ENCODE measurements at regions not wholly inside any gene's neighbourhood (a gene's known extent, or its start where the extent isn't known, plus 50 kb on each side); places are given as distances from the start of the nearest gene placed in this dataset.
"Not testable (repeated sequence)": the region's sequence is repeated elsewhere in the genome, so short reads cannot be mapped to it uniquely, and the experiment has no call there.

- no peak for DNase-seq (ENCODE audit: low read depth in 2 of 2)
Measured at GRCh38 chr10:44733501-44734488, 177.3 kb upstream of the TMEM72 start.

GRCh38 chr10:44742248-44742647 is 168.9 kb upstream of the TMEM72 start:
- DNase-seq (ENCODE audit: low read depth in 2 of 2): no peak

- no peak for DNase-seq (ENCODE audit: low read depth in 2 of 2)
Measured at GRCh38 chr10:44743535-44743934, 167.6 kb upstream of the TMEM72 start.

- no peak for DNase-seq (ENCODE audit: low read depth in 2 of 2)
Measured at GRCh38 chr10:44745920-44746319, 165.2 kb upstream of the TMEM72 start.

GRCh38 chr10:44747593-44748172 is 163.5 kb upstream of the TMEM72 start:
- no peak for DNase-seq (ENCODE audit: low read depth in 2 of 2)

DNA sequence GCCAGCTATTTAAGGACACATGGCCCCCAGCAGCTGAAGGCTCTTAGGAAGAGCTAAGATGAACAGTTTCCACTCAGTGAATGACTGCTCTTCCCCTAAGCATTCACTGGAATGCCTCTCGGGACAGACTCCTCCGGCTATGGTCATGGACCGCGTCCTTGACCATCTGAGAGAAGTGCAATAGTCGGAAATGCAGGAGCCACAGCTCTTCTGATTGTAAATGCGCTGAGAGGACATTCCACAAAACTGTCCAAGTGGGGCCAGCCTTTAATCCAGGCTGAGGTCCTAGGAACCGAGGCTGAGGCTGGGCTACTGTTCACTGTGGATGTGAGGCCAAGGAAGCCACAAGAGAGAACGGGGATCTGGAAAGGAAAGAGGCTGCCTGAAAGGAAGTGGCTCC is 162.0 kb upstream of the TMEM72 start:
- DNase-seq (ENCODE audit: low read depth in 2 of 2): no peak

DNA sequence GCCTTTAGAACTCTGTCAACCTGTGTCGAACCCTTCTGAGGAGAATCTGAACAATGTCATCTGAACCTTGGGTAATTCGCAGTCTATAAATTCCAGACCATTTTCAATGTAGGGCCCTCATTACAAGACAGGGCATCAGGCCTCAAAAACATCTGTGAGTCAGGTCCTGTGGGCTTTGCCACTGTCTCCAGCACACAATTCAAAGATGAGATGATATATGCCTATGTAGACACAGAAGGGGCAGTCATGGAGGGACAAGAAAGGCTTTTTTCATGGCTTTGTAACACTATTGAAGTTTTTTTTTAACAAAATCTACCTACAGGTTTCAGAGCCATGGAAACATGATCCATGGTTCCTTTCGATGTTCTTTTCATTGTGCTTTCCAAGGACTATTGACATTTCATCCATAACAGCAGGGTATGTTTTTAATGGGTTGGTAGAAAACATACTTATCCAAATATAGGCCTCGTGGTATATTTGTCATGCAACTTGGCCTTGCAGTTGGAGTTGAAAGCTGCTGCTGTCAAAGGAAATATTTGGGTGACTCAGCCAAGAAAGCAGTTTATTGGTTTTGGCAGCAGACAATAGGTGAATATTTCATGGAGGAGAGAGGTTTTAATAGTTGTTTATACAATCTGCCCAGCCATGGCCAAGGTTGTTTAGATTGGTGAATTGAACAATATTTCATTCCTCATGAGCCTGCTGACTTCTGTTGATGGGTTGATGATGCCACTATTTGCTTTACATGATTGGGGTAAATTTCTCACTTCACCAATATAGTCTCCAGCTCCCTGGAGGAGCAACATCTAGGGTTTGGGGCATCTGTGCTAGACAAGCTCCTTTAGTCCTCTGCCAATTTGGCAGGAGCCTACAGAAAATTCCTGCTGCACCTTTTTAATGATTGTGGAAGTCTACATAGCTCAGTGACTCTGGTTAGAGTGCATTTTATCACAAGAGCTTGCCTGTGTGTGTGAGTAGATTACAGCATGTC is 158.4 kb upstream of the TMEM72 start:
- DNase-seq (ENCODE audit: low read depth in 2 of 2): peak; percentile 5 to 21

DNA sequence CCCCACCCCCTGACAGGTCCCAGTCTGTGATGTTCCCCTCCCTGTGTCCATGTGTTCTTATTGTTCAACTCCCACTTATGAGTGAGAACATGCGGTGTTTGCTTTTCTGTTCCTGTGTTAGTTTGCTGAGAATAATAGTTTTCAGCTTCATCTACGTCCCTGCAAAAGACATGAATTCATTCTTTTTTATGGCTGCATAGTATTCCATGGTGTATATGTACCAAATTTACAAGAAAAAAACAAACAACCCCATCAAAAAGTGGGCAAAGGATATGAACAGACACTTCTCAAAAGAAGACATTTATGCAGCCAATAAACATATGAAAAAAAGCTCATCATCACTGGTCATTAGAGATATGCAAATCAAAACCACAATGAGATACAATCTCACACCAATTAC is 156.8 kb upstream of the TMEM72 start:
- not testable (repeated sequence) for DNase-seq (ENCODE audit: low read depth in 2 of 2)

GRCh38 chr10:44755481-44755880 is 155.7 kb upstream of the TMEM72 start:
- no peak for DNase-seq (ENCODE audit: low read depth in 2 of 2)

- no peak for DNase-seq (ENCODE audit: low read depth in 2 of 2)
Measured at GRCh38 chr10:44756216-44756615, 154.9 kb upstream of the TMEM72 start.

DNA sequence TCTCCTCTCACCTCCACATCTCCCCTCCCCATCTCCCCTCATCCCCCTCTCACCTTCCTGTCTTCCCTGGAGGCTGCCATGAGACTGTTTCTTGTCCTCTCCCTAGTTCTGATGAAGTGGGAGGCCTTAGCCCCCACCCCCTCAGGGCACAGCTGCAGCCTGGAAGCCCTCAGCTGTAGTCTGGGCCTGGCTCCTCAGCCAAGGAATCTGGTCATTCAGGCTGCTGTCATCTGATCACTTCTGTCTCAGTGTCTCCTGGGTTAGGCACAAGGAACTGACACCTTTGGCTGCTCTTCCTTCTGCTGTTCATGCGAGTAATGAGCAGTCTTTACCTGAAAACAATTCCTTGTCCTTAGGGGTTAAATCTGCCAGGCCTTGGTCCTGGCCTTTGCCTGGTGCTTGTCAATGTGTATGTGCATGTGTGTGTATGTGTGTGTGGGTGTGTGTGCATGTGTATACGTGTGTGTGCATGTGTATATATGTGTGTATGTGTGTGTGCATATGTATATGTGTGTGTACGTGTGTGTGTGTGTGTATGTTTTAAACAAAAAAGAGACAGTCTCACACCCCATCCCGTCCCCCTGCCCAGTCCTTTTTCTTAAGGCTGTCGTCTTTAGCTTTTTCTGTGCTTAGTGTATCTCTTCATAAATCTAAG is 153.5 kb upstream of the TMEM72 start:
- DNase-seq (ENCODE audit: low read depth in 2 of 2): no peak

DNA sequence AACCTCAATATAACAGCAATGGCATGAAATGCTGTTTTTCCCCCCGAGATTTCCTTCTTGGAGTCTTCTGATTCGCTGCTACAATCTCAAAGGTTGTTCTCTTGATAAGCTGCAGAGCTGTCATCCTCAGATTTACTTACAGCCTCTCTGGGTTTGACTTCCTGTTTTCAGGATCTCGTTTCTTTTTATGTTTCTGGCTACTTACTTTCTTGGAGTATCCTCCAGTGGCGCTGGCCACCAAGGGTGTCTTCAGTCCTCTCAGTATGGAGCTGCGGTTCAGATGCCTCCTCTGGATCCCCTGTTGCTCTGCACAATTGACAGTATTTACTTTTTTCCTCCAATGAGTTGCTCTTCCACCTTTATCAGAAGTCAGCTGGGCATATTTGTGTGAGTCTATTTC is 152.0 kb upstream of the TMEM72 start:
- DNase-seq (ENCODE audit: low read depth in 2 of 2): no peak

- DNase-seq (ENCODE audit: low read depth in 2 of 2): no peak
Measured at GRCh38 chr10:44760513-44760912, 150.6 kb upstream of the TMEM72 start.

DNA sequence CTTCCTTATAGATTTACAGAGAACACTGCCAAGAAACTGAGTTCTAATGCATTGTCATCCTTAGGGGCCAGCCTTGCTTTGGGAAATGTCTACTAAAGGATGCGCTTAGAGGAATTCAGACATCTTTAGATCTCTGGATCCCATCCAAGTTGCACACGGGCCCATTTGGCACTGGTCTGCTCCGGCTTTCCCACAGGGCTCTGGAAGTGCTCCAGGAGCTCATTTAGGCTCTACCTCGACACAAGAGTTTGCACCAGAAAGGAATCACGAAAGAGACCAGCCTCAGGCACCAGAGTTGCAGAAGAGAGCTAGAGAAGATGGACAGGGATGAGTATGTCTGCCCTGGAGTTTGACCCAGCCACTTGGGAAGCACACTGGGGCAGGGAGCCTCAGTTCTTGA is 150.1 kb upstream of the TMEM72 start:
- DNase-seq (ENCODE audit: low read depth in 2 of 2): no peak

- no peak for DNase-seq (ENCODE audit: low read depth in 2 of 2)
Measured at GRCh38 chr10:44763331-44763730, 147.8 kb upstream of the TMEM72 start.

DNA sequence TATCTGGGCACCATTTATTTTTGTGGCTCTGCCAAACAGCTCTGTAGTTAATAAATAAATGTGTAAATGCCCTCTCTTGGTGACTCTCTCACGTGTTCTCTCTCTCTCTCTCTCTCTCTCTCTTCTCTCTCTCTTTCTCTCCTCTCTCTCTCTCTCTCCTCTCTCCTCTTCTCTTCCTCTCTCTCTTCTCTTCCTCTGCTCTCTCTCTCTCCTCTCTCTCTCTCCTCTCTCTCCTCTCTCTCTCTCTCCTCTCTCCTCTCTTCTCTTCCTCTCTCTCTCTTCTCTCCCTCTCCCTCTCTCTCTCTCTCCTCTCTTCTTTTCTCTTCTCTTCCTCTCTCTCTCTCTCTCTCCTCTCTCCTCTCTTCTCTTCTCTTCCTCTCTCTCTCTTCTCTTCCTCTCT is 145.8 kb upstream of the TMEM72 start:
- no peak for DNase-seq (ENCODE audit: low read depth in 2 of 2)

DNA sequence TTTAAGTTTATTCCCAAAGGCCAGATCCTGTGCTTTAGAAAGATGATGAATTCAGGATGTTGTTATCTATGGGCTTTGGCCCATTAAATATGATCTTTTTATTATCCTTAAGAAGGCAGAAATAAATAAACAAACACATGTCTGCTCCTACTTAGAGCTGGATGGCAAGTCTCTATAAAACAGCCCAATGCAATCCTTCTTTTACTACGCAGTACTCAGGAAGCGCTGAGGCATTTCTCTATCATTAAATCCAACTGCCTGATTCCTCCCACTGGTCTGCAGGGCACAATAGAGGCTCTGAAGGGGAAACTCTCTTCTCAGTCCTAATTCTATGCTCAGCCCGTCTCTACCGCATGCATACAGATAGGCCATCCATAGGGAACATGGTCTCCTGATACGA is 144.5 kb upstream of the TMEM72 start:
- no peak for DNase-seq (ENCODE audit: low read depth in 2 of 2)

GRCh38 chr10:44769450-44769849 is 141.7 kb upstream of the TMEM72 start:
- no peak for DNase-seq (ENCODE audit: low read depth in 2 of 2)

DNA sequence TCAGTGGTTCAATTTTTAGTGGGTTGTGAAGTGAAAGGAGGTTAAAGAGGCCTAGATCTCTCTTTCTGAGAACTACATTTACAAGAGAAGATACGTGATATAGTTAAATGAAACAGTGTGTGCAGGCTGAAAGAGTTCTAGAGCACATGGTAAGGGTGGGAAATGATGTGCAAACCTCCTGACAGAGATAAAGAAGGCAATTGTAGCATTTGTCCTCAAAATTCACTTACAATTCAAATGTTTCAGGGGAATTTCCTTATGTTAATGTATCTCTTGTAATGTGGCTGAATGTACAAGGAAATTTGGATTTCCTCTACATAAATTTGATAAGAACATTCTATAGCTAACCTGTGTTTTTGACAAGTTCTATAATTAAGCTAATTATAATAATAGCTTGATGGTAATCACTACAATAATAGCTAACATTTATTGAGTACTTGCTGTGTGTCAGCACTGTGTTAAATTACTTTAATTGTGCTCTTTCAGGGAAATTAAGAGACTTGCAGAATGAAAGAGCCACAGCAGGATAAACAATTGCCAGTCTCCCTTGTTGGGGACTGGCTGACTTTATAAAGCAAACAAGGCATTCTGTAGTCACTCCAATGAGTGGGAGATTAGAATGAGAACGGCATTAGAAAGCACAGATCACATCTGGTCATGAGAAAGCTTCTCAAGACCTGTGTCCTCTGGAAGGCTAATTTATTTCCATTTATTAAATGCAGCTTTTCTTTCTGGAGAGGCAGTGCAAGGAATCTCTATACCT is 139.7 kb upstream of the TMEM72 start:
- DNase-seq (ENCODE audit: low read depth in 2 of 2): no peak

GRCh38 chr10:44773565-44773964 is 137.6 kb upstream of the TMEM72 start:
- no peak for DNase-seq (ENCODE audit: low read depth in 2 of 2)
